Upper lobe of left lung (tissue), 6 donors: ENCODE measurements at regions not wholly inside any gene's neighbourhood (a gene's known extent, or its start where the extent isn't known, plus 50 kb on each side); places are given as distances from the start of the nearest gene placed in this dataset.
"Not testable (repeated sequence)": the region's sequence is repeated elsewhere in the genome, so short reads cannot be mapped to it uniquely, and the experiment has no call there.

ENCODE experiments used
- ATAC-seq, 2 donors: fragments of 200-7000 bp; cut with Tn5 transposase; one replicate each; pipeline ENCODE4 v1.9.1; 2022; ENCODE audit warnings: mild to moderate bottlenecking in 2 of 2, moderate library complexity in 2 of 2; ENCODE audit not compliant: low FRiP score in 2 of 2
- DNase-seq, 2 donors: peaks; one replicate each; pipeline ENCODE4 v3.0.0-alpha.2; 2019 to 2020
- H3K27ac ChIP-seq, 4 donors: fragments of 200-600 bp; sonication (generic); one replicate each; pipeline ENCODE4 v1.5.1; 2016 to 2019
- H3K27me3 ChIP-seq, 4 donors: fragments of 200-600 bp; sonication (generic); one replicate each; pipeline ENCODE4 v1.5.1; 2017 to 2019
- H3K36me3 ChIP-seq, 4 donors: fragments of 200-600 bp; sonication (generic); one replicate each; pipeline ENCODE4 v1.5.1; 2016 to 2019
- H3K4me1 ChIP-seq, 4 donors: fragments of 200-600 bp; sonication (generic); one replicate each; pipeline ENCODE4 v1.5.1; 2018 to 2019
- H3K4me3 ChIP-seq, 4 donors: fragments of 200-600 bp; sonication (generic); one replicate each; pipeline ENCODE4 v1.5.1; 2017 to 2019; ENCODE audit warnings: mild to moderate bottlenecking in 2 of 4, moderate library complexity in 1 of 4
- H3K9me3 ChIP-seq, 4 donors: fragments of 200-600 bp; sonication (generic); one replicate each; pipeline ENCODE4 v1.5.1; 2018 to 2019
- CTCF ChIP-seq, 6 experiments: fragments of 450-650 bp in 4 of 6; fragments of 200-600 bp in 2 of 6; sonication (generic) in 2 of 6; IDR thresholded peaks; one replicate each; pipeline ENCODE4 v1.5.1; 2016 to 2019; ENCODE audit warnings: antibody characterized with exemption in 6 of 6
- EP300 ChIP-seq, 4 donors: sonication (generic); formaldehyde crosslinking; IDR thresholded peaks; one replicate each; pipeline ENCODE4 v1.5.1; 2017; ENCODE audit warnings: antibody characterized with exemption in 4 of 4, control low read depth in 2 of 4
- POLR2A ChIP-seq, 4 donors: fragments of 450-650 bp; IDR thresholded peaks; one replicate each; pipeline ENCODE4 v1.5.1; 2016 to 2017; ENCODE audit warnings: antibody characterized with exemption in 4 of 4, mild to moderate bottlenecking in 2 of 4
- POLR2AphosphoS5 ChIP-seq, 2 donors: sonication (generic); formaldehyde crosslinking; IDR thresholded peaks; one replicate each; pipeline ENCODE4 v1.5.1; 2017; ENCODE audit warnings: antibody characterized with exemption in 2 of 2
- WGBS, 2 donors: methylation state at CpG; one replicate each; pipeline ENCODE4 v1.1.5; 2017 to 2018; 5-methylcytosine and 5-hydroxymethylcytosine counted together
- small RNA-seq, 4 donors: library from RNA; depleted of rRNA; stranded (forward); fragments of <200 nt; gene quantifications; one replicate each; pipeline ENCODE3, GENCODE V24; 2016
- donor health status: DM: no; HTN: no; CAD: no; lungs with moderate emphysema.
- donor health status: DM: no; HTN: yes; CAD: no; lungs with severe emphysema.

GRCh38 chr1:228554107-228554506 is 66.9 kb downstream of the RNF187 start:
- H3K4me3 ChIP-seq, result no peak overlapping the region
- H3K36me3 ChIP-seq, result no peaks in the 10 kb centered on the region
- H3K9me3 ChIP-seq, result peaks cover 0 to 13% (median 0%) of the 10 kb centered on the region in 4 donors
- WGBS, 2 donors, result 43 to 74% methylated on average over 4 to 6 of the region's 6 CpGs
- no peak for ATAC-seq
- DNase-seq, result peak in 1 of 2 donors; percentile 1
- no peaks in the 10 kb centered on the region for H3K27me3 ChIP-seq
- TF ChIP-seq POLR2A (IDR thresholded peaks at IDR 0.05), result no peak
- TF ChIP-seq EP300 (IDR thresholded peaks at IDR 0.05), result no peak
- TF ChIP-seq POLR2AphosphoS5 (IDR thresholded peaks at IDR 0.05), result no peak
- TF ChIP-seq CTCF (IDR thresholded peaks at IDR 0.05), result no peak
- H3K27ac ChIP-seq, result no peak overlapping the region
- H3K4me1 ChIP-seq, result no peaks in the 10 kb centered on the region

- DNase-seq (peak; percentile 16 to 85), ATAC-seq (peak in 1 of 2 donors; percentile 66)
- WGBS, 2 donors, result 62 to 70% methylated on average over 34 to 63 of the region's 71 CpGs
- Histone ChIP-seq H3K9me3 (peaks cover 0 to 13% (median 0%) of the 10 kb centered on the region in 4 donors), H3K27me3 (no peaks in the 10 kb centered on the region), H3K36me3 (no peaks in the 10 kb centered on the region), H3K27ac (no peak overlapping the region), H3K4me1 (no peaks in the 10 kb centered on the region), H3K4me3 (no peak overlapping the region)
- TF ChIP-seq POLR2AphosphoS5 (IDR thresholded peaks at IDR 0.05), result no peak
- TF ChIP-seq POLR2A (IDR thresholded peaks at IDR 0.05), result no peak
- no peak for TF ChIP-seq EP300 (IDR thresholded peaks at IDR 0.05)
- TF ChIP-seq CTCF (IDR thresholded peaks at IDR 0.05), result no peak
Observed at GRCh38 chr1:228555074-228555994, 68.2 kb downstream of the RNF187 start.

- peaks cover 0 to 13% (median 0%) of the 10 kb centered on the region in 4 donors for H3K9me3 ChIP-seq
- DNase-seq, H3K36me3 ChIP-seq, ATAC-seq, H3K4me3 ChIP-seq, H3K4me1 ChIP-seq, H3K27me3 ChIP-seq, H3K27ac ChIP-seq: not testable (repeated sequence)
- 45 to 65% methylated on average over 17 to 18 of the region's 66 CpGs for WGBS, 2 donors
Observed at GRCh38 chr1:228556634-228557430, 69.7 kb downstream of the RNF187 start.

Small RNA genes in the stretch of these regions (small RNA-seq; reads per million reads assigned to genes)
- 0 to 0.72 (median 0.34) reads per million in 4 donors for gene RNA5SP19
